GM12865 (cell line): ENCODE measurements at regions not wholly inside any gene's neighbourhood (a gene's known extent, or its start where the extent isn't known, plus 50 kb on each side); places are given as distances from the start of the nearest gene placed in this dataset.
"Not testable (repeated sequence)": the region's sequence is repeated elsewhere in the genome, so short reads cannot be mapped to it uniquely, and the experiment has no call there.

ENCODE experiments used
- DNase-seq: peaks from one replicate; pipeline ENCODE4 v3.0.0; 2010; ENCODE audit warnings: low read depth
- H3K4me3 ChIP-seq: 2 replicates; pipeline ENCODE4 v1.5.1; 2011; ENCODE audit warnings: mild to moderate bottlenecking, low read depth, low read length, control low read depth
- CTCF ChIP-seq: IDR thresholded peaks from 2 replicates; pipeline ENCODE4 v1.5.1; 2011; ENCODE audit warnings: low read length, control low read depth, low read depth, inconsistent platforms; ENCODE audit not compliant: insufficient read depth; ENCODE audit errors: missing control alignments

DNA sequence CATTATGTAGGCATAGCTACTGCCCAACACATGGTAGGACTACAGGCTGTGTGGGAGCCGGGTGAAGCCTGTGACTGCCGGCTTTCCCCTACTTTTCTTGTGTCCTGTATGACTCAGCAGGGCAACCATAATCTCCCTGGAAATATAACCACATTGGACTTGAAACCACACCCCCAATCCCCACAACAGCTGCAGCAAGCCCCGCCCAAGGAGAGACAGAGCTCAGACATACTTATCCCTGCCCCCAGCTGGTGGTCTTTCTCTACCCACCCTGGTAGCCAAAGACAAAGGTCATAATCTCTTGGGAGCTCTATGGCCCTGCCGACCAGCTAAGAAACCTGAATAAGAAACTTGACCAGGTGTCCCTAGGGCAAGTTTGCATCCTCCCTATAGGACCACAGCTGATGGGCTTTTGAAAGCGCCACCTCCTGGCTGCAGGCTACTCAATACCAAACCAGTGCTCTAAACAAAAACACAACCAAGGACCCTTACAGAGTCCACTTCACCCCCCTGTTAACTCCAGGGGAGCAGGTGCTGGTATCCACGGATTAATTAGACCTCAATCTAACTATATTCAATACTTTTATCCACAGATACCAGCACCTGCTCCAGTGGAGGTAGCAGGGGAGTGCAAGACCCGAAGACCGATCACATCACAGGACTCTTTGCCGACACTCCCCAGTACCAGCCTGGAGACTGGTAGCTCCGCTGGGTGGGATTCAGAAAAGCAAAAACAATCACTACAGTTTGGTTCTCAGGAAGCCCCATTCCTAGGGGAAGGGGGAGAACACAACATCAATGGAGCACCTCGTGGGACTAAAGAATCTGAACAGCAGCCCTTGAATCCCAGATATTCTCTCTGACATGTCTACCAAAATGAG is 91.2 kb downstream of the IRX5 start:
- no peak overlapping the region for H3K4me3 ChIP-seq
- peak; percentile 5 for DNase-seq
- no peak for TF ChIP-seq CTCF

DNA sequence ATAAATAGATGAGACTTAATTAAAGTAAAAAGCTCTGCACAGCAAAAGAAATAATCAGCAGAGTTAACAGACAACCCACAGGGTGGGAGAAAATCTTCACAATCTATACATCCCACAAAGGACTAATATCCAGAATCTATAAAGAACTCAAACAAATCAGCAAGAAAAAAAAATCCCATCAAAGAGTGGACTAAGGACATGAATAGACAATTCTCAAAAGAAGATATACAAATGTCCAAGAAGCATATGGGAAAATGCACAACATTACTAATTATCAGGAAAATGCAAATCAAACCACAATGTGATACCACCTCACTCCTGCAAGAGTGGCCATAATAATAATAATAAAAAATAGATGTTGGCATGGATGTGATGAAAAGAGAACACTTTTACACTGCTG is 96.6 kb downstream of the IRX5 start:
- DNase-seq, H3K4me3 ChIP-seq: not testable (repeated sequence)

DNA sequence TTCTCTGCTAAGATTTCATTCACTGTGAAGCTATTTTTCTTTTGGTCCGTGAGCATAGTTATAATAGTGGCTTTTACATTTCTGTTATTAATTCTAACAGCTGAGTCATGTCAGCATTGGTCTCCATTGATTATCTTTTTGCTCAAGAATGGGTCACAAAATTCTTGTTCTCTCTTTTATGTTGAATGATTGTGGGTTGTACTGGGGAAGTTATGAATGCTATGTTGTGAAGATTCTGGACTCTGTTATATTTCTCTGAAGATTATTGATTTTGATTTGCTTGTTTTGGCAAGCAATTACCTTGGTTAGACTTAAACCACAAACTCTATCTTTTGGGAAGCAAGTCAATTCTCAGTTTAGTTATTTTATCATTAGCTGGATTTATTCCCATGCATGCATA is 98.8 kb downstream of the IRX5 start:
- no peak for DNase-seq
- no peak for TF ChIP-seq CTCF
- H3K4me3 ChIP-seq: no peak overlapping the region

- DNase-seq: no peak
- no peak for TF ChIP-seq CTCF
- H3K4me3 ChIP-seq: no peak overlapping the region
Measured at GRCh38 chr16:55030944-55031343, 100.3 kb downstream of the IRX5 start.

GRCh38 chr16:55031481-55031880 is 100.8 kb downstream of the IRX5 start:
- no peak for TF ChIP-seq CTCF
- no peak for DNase-seq
- no peak overlapping the region for H3K4me3 ChIP-seq

DNA sequence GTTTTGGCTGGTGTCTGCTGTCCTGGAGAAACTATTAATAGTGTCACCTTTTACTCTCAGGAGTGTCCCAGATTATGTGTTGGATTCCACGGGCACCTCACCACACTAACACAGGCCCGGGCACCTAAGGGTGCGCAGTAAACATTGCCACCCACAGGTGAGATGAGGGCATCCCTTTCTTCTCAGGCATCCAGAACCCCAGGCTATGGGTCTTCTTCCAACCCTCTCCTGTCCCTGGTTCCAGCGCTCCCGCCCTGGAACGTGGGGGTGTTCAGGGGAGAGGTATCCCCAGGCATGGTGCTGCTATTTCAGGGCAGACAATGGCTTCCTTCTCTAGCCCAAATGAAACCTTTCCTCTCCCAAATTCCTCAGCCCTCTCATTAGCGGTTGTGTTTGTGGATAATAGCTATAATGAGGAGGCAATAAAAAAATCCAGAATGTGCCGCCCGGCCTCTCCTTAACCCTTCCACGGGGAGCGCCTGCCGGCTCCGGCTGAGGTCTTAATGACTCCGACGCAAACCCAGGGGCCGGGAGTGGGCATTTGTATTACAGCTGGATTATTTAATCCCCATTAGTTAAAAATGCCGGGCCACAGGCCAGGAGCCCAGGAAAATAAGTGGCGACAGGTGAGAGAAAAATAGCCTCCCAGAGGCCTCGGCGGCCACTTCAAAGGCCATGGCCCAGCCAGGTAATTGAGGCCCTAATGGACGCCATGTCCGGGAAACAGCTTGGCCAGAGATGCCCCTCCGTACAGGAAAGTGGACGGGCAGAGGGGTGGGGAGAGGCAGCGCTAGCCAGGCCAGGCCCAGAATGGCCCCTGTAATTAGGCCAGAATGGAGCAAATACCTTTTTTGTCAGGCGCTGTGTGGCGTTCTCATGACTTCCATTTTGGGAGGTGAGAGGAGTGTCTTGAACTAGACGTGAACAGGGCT is 102.8 kb downstream of the IRX5 start:
- DNase-seq: no peak
- H3K4me3 ChIP-seq: no peak overlapping the region
- TF ChIP-seq CTCF: no peak

DNA sequence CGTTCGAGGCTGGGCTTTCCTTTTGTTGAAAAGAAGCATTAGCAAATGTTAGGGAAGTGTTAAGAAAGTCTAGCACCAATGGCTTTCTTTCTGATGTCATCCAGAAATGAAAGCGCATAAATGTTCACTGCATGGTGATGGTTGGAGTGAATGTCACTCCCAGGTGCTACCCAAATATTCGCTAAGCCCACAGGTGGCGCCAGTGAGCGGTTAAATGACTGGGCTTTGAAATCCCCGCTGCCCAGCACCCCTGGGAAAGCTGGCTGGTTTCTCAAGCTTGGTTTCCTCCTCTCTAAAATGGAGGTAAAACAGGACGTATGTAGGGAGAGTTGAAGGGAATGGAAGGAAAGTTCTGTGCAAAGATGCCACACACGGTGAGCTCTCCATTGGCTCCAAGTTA is 104.4 kb downstream of the IRX5 start:
- no peak overlapping the region for H3K4me3 ChIP-seq
- DNase-seq: peak; percentile 34
- peak; percentile 47 for TF ChIP-seq CTCF
